CD4-positive, alpha-beta T cell treated with Interleukin-12 subunit alpha and Interleukin-12 subunit beta, for 1 hour (primary cell): ENCODE measurements at regions not wholly inside any gene's neighbourhood (a gene's known extent, or its start where the extent isn't known, plus 50 kb on each side); places are given as distances from the start of the nearest gene placed in this dataset.

Experiments
- DNase-seq: peaks from one replicate; pipeline ENCODE4 v3.0.0-alpha.2; 2020

DNA sequence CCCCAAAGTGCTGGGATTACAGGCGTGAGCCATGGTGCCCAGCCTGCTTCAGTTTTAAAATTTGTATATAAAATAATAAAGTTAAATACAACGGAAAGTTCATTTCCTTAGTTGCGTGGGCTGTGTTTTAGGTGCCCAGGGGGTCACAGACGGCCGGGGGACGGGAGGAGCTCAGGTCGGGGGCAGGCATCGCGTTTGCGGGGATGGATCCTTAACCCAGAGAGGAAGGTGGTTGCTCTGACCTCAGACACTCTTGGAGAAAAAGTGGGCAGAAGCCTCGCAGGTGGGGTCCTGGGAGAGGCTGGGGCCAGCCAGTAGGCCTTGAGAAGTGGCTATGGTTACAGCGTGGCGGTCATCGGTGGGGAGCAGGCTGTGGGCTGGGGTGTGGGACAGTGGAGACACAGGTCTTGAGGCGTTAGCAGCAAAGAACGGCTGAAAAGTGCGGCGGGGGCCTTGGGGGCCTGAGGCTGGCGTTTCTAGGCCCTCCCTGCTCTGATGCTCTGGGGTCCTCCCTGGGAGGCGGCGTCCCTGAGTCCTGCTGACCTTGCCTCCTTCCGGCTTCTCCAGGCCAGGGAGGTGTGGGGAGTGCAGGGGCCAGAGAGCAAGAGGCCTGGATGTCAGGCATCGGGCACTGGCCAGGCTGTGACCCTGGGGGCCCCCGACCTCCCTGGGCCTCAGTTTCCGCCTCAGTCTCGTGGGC lies 54.4 kb downstream of the UNCX start:
- no peak for DNase-seq

DNA sequence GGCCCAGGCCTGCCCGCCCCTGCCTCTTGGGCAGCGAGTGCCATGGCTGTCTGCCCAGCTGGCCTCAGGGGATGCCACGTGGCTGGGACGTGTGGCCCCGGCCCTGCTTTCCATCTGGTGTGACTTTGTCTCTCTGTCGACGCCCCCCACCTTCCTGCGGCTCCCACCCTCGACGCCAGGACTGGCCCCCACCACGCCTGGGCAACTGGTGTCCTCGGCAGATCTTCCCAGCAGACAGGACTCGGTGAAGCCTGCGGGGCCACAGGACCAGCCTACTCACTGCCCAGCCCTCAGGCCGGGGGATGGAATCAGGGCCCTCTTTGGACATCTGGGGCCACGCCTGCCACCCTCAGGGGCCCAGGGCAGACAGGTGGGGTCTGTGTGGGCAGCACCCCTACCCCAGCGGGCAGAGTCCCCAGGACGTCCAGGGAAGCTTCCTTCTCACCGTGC lies 55.1 kb downstream of the UNCX start:
- no peak for DNase-seq

DNA sequence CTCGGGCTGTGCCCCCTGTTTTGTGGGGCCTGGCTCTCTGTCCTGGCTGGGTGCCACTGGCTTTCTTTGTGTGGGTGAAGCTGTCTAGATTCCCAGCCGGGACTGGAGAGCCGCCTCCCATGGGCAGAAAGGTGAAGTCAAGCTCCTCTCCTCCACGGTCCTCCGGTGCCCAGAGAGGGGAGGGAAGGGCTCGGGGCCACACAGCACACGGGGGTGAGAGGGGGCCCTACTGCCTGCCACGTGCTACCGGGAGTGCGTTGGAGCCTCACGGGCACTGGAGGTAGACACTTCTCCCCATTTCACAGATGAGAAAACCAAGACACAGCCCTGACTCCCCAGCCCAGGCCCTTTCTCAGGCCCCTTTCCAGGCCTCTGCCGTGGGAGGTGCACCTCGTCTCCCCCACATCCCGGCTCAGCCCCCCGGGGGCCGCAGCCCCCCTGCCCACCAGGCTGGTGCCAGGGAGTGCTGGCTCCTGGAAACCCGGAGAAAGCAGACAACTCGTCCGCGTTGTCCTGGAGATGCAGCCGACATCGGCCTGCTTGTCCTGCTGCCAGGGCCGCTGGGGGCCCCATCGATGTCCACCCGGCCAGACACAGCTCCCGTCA lies 55.8 kb downstream of the UNCX start:
- no peak for DNase-seq

DNA sequence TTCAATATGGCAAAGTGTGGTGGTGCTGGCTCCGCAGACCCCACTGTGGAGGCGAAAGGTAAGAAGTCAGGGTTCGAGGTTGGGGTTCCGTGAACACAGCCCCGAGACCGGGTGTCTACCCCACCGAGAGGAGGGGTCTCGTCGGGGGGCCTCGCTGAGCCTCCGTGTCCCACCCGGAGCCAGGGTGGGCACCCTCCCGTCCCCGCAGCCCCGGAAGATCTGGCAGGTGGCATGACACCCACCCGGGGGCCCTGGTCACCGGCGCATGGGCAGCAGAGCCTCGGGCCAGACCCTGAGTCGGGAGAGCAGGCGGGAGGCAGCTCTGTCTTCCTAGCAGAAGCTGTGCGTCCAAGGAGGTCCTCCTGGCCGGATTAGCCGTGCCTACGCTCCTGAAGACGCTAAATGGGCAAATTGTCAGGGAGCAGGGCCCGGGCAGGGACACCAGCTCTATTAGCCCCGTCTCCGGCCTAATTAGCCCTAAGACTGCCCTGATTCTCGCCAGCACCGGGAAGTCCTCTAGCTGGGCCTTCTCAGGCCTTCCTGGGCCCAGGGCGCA lies 56.4 kb downstream of the UNCX start:
- DNase-seq = no peak

DNA sequence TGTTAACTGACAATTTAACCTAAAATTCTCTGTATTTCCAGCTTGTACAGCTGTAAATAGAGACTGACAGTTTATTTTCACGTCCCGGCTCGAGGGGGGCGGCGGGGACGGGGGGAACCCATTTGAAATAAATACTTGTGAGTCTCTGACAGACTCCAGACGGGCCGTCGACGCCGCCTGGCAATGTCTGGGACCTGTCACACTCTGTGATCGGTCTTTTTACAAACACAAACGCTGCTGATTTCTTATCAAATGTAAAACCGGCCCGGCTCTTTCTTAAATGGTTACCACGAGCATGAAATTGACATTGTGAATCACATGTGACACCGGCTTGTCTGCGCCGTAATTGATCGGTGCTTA lies 57.0 kb downstream of the UNCX start:
- DNase-seq = no peak

DNA sequence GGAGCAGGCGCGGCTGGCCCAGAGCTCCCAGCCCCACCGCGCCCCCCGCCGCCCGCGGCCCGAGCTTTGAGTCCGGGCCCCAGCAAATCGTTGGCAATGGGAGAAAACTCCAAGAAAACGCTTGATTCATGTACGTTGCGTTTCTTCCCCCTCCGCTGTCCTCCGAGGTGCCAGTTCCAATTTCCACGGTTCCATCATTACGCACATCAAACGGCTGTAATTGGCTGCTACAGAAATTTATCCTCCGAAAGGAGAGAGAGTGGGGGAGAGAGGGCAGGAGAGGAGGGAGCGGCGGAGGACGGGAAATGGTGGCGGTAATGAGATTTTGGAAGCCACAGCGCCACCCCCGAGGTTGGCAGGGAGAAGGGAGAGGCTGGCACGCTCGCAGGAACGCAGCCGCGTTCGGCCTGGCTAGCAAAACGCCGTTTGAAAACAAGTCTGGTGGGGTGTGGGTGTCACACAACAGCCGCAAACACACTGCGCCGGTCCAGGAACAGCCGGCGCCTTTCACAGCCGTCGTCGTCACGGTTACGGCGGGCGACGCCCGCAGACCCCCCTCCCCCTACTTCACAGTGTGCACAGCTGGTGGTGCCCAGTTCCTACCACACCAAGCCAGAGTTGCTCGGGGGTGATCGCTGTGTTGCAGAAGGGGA lies 57.5 kb downstream of the UNCX start:
- DNase-seq = peak; percentile 51

DNA sequence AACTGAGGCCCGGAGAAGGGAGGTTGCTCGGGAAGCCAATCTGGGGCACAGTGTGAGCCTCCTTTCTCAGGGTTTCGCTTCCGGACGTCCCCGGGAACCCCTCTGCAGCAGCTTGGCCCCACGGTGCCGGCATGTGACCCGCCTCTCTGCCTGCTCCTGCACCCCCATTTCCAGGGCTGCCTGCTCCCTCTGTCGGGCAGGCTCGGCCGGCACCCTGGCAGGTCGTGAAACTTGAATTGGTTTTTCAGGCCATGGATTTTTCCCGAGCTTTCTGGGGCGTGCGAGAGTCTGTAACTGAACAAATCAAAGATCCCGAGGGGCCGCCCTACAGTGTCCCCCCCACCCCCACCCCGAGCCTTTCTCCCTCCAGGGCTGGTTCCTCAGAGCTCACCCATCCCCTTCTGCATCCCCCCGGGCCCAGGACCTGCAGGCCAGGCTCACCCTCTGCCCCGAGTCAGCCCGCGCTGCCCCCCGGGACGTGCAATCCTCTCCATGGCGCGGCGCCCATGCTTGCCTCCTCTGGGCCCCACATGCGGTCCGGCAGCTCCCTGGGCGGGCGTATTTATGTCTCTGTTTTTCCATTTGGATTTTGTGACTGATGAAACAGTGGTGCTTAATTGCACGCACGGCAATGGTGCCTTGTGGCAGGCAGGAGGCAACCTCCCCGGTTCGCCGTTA lies 58.1 kb downstream of the UNCX start:
- no peak for DNase-seq

DNA sequence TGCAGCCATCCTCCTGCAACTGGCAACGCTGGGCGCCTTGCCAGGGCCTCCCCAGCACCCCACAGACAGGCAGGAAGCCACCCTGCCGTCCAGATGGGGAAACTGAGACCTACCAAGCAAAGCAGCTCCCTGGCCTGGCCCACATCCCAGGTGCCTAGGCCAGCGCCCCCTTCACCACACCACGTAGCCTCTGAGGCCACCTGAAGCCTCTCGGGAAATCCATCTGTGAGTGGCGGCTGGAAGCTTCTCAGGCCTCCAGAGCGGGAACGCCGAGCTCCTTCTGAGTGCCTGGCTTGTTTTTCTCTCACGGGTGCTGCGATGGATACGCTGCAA lies 58.7 kb downstream of the UNCX start:
- DNase-seq = no peak

DNA sequence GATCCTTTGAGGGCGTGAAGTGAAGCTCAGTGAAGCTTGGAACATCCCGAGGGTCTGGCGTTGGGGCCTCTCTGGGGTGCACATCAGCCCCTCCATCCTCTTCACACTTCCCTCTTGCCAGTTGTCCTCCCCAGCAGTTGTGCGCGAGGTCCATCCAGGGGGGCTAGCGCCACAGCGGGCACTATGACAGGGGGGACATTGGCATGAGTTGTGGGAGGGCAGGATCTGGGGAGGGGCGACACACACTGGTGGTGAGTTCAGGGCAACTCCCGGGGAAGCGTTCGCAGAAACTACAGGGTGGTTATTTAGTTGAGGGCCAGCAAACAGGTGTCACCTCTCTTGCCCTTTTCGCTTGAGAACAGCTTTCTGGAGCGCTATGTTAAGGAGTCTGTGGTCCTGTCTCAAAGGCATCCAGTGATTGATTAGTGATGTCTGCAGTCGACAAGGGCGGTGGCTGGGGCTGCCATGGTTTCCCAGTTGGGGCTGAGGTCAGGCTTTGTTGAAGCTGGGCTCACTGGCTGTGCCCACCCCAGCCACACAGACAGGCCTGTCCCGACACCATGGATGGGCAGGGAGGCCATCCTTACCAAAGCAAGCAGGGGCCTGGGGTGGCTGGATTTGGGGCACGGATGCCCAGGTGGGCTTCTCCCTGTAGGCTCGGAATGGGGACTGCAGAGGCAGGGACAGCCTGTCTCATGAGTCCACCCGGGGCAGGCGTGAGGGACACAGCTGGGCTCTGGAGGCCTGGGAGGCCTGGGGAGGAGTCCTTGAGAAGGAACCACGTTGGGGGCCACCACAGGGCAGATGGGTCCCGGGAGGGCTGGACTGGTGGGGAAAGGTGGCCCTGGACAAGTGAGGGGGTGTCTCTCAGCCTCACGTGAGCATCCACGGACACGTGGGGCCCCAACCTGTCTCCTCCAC lies 59.4 kb downstream of the UNCX start:
- DNase-seq = no peak

DNA sequence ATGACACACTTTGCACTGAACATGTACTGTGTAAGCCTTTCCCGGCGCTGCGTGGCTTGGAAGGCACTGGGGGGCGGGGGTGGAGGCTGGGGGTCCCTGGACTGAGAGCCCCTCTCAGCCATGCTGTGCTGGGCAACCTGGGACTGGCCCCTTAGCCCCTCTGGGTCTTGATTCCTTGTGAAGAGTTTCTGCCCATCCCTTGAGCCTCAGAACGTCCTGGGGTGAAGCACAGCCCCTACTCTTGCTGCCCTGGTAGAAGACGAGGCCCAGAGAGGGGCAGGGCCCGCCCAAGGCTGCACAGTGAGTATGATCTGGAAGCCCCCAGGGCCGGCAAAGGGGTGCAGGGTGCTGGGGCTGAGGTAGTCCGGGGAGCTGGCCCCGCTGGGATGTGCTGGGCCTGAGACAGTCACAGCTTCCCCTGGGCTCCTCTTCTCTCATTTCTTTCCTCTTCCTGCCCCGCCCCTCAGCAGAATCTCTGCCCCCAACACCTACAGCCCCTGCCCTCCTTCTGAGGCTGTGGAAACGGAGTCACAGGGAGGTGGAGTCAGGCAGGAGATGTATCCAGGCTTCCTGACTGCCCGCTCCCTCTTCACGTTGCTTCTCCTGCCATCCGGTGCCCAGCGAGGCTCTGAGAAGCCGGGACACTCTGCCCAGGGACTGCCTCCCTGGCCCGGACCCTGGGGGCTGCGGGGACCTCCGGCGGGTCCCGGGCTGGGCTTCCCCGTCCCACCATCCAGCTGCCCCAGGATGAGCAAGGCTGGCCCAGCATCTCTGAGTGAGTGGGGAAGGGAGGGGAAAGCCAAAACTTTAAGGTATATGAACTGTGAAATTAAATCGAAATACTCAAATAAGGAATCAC lies 60.5 kb downstream of the UNCX start:
- no peak for DNase-seq

DNA sequence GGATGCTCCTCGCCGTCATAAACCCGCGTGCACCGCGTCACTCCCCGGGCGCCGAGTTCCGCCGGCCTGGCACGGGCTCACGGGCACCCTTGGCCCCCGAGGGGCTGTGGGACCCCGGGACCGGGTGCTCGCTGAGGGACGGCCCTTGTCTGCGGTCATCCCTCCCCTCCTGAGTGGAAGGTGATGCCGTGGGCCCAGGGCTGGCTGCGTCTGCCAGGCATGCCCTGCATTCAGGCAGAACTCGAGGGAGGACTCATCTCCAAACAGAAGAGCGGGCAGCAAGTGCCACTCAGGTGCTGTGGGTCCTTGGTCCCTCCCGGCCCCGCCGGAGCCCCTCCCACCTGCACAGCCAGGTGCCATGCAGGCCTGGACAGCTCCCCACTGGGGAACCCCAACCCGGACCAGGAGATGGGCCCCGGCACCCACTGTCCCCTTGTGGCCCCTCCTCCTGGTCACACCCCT lies 61.3 kb downstream of the UNCX start:
- no peak for DNase-seq

DNA sequence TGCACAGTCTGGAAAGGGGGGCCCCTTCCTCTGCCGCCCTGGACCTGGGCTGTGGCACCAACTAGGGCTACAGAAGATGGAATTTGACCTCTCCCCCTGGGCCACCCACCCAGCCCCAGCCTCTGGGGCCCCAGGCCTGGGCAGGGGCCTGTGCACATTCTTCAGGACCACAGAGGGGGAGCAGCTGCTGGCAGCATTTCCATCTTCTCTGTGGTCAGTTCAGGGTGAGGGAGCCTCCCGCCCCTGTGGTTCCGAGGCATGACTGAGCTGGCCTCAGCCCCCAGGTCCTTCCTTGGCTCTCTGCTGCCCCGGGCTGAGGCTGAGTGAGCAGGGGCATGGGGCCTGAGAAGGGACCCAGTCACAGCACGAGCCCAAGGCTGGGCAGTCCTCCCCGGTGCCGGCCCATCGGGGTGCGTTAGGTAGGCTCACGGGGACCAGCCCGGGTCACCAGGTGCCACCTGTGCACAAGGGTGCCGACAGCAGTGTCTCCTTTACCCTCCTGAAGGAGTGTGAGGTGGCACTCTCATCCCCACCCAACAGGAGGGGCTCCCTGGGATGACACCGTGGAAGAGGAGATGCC lies 63.2 kb downstream of the UNCX start:
- no peak for DNase-seq

DNA sequence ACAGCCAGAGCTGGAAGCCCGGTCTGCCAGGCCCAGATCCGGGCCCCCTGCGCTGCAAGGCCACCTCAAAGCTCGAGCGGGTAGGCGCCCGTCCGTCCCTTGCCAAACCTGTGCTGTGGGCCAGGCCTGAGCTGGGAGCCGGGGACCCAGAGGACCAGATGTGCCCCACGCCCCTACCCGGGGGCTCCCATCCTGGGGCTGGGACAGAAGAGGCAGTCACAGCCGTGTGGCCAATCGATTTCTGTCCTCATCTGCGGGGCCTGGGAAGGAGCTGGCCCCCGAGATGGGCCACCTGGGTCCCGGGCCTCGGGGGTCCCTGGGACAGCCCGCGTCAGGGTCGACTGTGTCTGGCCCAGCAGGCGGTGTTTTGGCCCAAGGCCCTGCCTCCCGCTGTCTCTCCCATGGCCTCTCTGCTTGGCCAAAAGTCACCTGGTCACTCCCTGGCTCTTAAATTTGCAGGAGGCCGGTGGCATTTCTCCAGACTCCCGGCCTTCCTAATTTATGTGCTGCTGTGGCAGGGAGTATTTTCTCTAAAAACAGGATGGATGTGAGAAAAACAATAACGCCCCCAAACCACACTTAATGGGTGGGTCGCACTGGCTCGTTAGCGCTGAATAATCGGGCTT lies 63.8 kb downstream of the UNCX start:
- DNase-seq = no peak

DNA sequence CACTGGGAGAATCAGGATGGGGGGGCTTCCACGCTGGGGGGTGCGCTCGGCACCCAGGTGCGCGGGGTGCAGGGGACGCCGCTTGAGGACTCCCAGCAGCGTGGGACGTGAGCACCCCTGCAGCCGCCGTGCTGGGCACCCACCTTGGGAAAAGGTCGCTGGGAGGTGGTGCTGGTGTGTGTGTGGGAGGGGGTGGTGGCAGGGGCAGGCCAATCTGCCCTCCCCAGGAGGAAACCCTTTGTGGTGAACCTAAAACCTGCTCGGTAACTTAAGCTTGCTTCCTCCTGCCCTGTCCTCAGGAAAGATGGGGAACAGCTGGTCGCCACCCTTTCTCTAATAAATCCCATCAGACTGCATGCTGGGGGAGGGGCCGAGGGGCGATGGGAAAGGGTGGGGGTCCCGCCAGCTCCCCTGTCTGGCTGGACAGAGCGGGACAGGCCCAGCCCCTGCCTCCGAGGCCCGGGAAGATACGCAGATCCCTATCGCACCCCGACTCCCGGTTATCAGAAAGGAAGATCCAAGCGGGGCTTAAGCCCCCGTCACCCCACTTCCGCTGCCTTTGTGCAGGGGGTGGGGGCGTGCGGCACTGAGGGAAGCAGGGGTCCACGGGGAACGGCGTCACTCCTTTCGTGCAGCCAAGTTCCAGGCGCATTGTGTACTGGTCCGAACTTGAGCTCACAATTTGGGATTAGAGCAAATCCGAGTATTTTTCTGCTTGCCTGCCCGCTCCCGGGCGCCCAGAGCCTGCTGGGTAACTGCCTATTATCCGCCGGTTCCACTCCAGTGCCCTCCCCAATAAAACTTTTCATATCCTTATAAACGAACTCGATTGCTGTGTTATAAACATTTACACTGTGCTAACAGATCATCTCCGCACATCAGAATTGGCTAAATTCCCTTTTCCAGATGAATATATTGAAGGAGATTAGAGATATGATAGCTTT lies 64.6 kb downstream of the UNCX start:
- no peak for DNase-seq

DNA sequence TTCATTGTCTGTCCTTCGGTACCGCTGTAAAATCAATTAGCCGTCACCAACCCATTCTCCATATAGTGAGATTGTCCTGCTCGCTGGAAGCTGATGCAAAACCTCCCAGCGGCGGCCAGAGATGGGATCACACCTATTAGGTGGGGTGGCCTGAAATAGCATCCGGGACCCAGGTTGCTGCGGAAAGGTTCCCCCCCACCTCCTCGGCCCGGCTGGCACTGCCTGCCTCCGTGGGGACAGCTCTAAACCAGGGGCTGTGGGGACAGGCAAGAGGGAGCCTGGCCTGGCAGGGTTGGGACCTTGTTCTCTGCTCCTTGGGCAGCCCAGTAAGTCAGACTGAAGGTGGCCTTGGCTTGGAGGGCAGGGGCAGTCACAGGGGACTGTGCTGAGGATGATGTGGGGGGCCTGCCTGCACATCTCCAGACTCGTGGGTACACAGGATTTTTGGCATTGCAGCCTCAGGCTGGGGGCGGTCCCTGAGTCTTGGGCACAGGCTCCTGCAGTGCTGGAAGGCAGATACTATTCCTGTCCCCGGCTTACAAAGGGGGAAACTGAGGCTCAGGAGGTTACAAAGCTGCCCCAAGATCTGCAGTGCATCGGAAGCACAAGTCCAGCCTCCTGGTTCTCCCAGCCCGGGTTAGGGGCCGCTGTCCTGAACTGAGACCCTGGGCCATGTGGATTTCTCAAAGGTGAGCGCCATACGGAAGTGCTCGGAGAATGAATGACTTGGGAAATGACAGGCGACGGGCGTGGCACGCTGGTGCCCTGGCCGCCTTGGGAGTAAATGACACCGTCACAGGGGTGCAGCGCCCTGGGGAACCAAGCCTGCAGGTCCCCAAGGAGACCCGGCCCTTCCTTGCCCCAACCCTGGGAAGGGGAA lies 65.6 kb downstream of the UNCX start:
- no peak for DNase-seq

DNA sequence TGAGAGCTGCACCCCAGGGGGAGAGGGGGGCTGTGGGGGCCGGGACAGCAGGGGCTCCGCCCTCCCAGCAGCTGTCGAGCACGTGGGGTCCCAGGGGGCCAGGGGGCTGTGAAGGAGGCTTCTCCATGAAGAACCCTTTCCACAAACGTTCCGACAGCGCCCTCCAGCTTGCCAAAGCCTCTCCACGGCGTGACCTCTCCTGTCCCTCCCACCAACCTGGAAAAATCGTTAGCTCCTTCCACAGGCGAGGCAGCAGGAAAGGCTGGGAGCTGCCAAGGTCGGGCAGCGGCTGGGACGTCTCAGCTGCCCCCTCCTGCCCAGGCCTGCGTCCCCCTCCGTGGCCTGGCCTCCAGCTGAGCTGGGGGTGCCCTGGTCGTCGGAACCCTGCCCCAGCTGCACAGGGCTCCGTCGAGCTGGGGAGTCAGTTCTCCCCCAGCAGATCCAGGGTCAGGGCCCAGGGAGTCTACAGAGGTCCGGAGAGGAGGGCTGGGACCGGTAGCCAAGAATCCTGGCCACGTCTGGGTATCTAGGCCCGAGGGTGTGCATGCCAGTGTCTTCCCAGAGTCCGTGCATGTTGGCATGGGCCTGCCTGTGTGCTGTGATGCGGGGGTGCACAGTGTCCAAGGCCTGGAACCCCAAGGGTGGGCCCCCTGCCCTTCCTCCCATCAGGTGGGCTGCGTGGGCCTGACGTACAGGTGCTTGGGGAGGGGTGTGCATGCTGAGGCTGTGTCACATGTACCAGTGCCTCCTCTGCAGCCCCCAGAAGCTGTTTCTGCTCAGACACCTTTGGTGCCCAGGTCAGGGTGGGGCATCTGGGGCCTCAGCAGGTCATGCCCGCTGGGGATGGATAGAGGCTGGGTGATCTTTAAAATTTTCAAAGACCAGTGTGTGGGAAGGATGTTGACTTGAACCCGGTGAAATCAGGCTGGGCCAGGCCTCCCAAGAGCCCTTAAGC lies 66.5 kb downstream of the UNCX start:
- no peak for DNase-seq

DNA sequence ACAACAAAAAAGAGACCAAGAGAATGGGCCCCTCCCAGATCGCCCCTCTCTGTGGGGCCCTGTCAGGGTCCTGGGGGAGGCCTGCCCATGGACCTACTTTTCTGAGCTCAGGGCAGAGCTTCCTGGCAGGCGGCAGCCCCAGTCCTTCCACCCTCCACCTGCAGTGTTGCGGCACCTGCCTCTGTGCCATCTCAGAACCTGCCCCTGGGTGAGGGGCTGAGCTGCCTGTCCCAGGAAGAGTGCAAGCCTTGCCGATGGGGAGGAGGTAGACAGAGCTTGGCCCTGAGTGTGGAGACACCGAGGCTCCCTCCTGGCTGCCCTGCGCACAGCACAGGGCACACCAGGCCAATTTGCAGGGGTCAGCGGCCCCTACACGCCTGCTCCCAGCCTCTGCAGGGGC lies 67.5 kb downstream of the UNCX start:
- DNase-seq = no peak
